ENCODE measurements at regions not wholly inside any gene's neighbourhood (a gene's known extent, or its start where the extent isn't known, plus 50 kb on each side); places are given as distances from the start of the nearest gene placed in this dataset.

GRCh38 chr3:110293660-110294059 lies 778.0 kb upstream of the NECTIN3 start:
- TF ChIP-seq POLR2A (IDR thresholded peaks at IDR 0.05; ENCODE audit: low read length) (no peak), GATA1 (IDR thresholded peaks at IDR 0.05; ENCODE audit: low read depth, low read length) (no peak)

All from erythroblast (primary cell).